ENCODE measurements at regions not wholly inside any gene's neighbourhood (a gene's known extent, or its start where the extent isn't known, plus 50 kb on each side); places are given as distances from the start of the nearest gene placed in this dataset.

DNA sequence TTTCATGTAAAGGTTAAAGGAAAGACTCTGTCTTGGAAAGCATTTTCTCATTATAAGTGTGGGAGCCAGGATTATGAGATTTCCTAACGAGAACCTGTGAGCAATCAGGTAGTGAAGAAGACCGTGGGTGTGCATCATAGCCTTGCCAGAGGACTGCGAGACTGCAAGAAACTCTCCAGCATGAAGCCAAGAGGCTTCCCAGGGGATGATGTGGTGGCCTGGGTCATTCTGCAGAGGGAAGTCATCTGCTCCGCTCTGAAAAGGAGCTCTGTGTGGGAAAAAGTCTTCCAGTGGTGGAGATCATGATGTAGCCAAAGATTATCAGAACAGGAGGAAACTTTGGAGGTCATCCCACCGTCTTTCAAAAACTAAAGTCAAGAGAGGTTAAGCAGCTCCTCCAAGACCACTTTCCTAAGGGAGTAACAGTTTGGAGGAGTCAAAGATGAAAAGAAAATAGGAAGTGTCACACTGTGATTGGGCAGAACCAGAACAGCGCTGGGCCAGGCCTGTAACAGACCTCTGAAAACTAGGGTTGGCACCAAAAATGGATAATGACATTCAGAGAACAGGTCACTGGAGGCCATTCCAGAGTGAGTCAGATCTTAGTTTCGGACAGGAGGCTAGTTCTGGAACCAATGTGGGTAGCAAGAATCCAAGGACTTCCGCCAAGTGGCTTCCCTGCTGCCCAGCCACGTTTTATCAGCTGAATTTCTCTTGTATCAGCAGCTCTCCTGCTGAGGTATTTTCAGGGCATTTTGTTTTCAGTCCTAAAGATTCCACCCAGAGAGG is 113.0 kb downstream of the LRATD1 start:
- no peaks in the 10 kb centered on the region for H3K27me3 ChIP-seq (ENCODE audit: control insufficient read depth, insufficient read depth, low read length)
- no peak for DNase-seq (ENCODE audit: low read depth)
- H3K4me3 ChIP-seq (ENCODE audit: low read depth, low read length), result no peak overlapping the region
- TF ChIP-seq, protein P1, sequence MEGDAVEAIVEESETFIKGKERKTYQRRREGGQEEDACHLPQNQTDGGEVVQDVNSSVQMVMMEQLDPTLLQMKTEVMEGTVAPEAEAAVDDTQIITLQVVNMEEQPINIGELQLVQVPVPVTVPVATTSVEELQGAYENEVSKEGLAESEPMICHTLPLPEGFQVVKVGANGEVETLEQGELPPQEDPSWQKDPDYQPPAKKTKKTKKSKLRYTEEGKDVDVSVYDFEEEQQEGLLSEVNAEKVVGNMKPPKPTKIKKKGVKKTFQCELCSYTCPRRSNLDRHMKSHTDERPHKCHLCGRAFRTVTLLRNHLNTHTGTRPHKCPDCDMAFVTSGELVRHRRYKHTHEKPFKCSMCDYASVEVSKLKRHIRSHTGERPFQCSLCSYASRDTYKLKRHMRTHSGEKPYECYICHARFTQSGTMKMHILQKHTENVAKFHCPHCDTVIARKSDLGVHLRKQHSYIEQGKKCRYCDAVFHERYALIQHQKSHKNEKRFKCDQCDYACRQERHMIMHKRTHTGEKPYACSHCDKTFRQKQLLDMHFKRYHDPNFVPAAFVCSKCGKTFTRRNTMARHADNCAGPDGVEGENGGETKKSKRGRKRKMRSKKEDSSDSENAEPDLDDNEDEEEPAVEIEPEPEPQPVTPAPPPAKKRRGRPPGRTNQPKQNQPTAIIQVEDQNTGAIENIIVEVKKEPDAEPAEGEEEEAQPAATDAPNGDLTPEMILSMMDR (IDR thresholded peaks at IDR 0.05; ENCODE audit: insufficient read depth, low read length, poor library complexity, severe bottlenecking), result no peak
- no peaks in the 10 kb centered on the region for H3K36me3 ChIP-seq (ENCODE audit: control insufficient read depth, insufficient read depth, low read length)

DNA sequence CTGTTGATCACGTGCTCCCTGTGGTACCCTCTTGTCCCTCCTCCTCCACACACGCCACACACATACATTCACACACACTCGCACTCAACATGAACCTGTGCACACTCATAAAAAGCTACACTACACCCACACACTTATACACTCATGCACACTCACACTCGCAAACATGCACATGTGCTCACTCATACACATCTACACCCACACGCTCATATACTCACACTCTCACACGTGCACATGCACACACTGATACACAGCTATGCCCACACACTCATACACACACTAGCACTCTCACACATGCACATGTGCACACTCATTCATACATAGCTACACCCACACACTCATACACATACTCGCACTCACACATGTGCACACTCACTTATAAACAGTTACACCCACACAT is 113.6 kb downstream of the LRATD1 start:
- no peak for DNase-seq (ENCODE audit: low read depth)
- TF ChIP-seq, protein P1 (IDR thresholded peaks at IDR 0.05; ENCODE audit: insufficient read depth, low read length, poor library complexity, severe bottlenecking), result no peak
- Histone ChIP-seq H3K4me3 (ENCODE audit: low read depth, low read length) (no peak overlapping the region), H3K36me3 (ENCODE audit: control insufficient read depth, insufficient read depth, low read length) (no peaks in the 10 kb centered on the region), H3K27me3 (ENCODE audit: control insufficient read depth, insufficient read depth, low read length) (no peaks in the 10 kb centered on the region)

DNA sequence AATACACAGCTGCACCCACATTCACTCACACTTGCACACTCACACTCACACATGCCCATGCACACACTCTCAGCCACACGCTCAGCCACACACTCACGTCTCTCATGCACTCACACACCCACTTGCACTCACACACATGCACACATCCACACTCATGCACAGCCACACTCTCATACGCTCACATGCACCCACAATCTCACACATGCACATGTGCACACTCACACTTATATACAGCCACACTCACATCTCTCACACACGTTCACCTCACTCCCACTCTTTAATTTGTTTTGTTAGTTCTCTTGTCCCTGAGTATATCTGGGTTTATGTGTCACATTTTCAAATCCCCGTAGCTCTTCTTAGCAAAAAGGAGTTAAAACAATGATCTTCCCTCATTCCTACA is 114.9 kb downstream of the LRATD1 start:
- TF ChIP-seq, protein P1 (IDR thresholded peaks at IDR 0.05; ENCODE audit: insufficient read depth, low read length, poor library complexity, severe bottlenecking), result no peak
- no peak for DNase-seq (ENCODE audit: low read depth)
- Histone ChIP-seq H3K36me3 (ENCODE audit: control insufficient read depth, insufficient read depth, low read length) (no peaks in the 10 kb centered on the region), H3K4me3 (ENCODE audit: low read depth, low read length) (no peak overlapping the region), H3K27me3 (ENCODE audit: control insufficient read depth, insufficient read depth, low read length) (no peaks in the 10 kb centered on the region)

DNA sequence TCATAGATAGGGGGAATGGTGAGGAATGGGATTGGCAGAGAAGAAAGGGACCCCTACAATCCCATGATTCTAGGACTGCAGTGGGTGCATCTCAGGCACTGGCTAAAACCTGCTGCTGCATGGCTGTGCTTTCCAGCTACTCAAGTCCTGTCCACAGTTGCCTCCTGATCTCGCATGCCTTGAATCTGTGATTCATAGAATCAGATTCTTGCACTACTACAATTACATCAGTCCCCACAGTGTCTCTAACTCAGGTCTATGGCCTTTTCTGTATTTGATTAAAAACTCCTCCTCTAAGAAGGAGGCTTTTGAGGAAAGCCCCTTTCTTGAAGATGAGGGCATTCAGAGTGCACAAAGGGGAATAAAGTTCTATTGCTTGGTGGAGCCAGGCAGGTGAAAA is 117.4 kb downstream of the LRATD1 start:
- no peaks in the 10 kb centered on the region for H3K36me3 ChIP-seq (ENCODE audit: control insufficient read depth, insufficient read depth, low read length)
- no peak overlapping the region for H3K4me3 ChIP-seq (ENCODE audit: low read depth, low read length)
- H3K27me3 ChIP-seq (ENCODE audit: control insufficient read depth, insufficient read depth, low read length), result no peaks in the 10 kb centered on the region
- TF ChIP-seq, protein P1 (IDR thresholded peaks at IDR 0.05; ENCODE audit: insufficient read depth, low read length, poor library complexity, severe bottlenecking), result no peak
- no peak for DNase-seq (ENCODE audit: low read depth)

DNA sequence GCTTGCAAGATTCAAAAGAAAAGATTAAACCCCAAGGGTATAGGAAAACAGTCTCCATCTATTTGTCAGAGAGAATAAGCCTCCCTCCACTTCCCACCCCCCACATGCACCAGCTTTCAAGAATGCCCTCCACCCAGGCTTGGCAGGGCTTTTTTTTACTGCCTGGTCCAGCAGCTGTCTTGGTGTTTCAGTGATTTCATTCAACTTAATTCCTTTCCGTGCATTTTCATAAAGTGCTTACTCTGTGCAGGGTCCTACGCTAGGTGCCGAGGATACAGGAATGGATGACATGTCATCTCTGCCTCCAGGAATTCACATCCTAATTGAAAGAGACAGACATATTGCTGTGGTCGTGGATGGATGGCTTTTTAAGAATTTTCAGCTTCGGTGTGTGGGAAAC is 117.9 kb downstream of the LRATD1 start:
- no peaks in the 10 kb centered on the region for H3K36me3 ChIP-seq (ENCODE audit: control insufficient read depth, insufficient read depth, low read length)
- H3K27me3 ChIP-seq (ENCODE audit: control insufficient read depth, insufficient read depth, low read length), result no peaks in the 10 kb centered on the region
- H3K4me3 ChIP-seq (ENCODE audit: low read depth, low read length), result no peak overlapping the region
- no peak for DNase-seq (ENCODE audit: low read depth)
- TF ChIP-seq, protein P1 (IDR thresholded peaks at IDR 0.05; ENCODE audit: insufficient read depth, low read length, poor library complexity, severe bottlenecking), result no peak

DNA sequence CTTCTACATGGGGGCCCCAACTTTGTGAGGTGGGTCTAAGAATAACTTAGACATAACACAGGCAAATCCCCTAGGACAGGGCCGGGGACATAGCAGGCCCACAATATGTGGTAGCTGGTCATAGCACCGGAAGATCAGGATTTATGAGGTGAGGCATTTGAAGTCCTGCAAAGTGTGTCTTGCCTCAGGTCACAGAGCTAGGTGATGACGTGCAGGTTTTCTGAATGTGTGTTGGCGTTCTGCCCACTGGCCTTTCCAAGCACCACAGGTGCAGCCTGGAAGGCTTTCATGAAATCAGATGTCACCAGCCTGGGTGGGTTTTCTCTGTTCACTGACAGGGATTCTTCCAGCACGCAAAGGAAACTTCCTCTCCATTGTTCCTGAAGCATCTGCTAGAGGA is 119.1 kb downstream of the LRATD1 start:
- Histone ChIP-seq H3K4me3 (ENCODE audit: low read depth, low read length) (no peak overlapping the region), H3K36me3 (ENCODE audit: control insufficient read depth, insufficient read depth, low read length) (no peaks in the 10 kb centered on the region), H3K27me3 (ENCODE audit: control insufficient read depth, insufficient read depth, low read length) (no peaks in the 10 kb centered on the region)
- no peak for DNase-seq (ENCODE audit: low read depth)
- TF ChIP-seq, protein P1 (IDR thresholded peaks at IDR 0.05; ENCODE audit: insufficient read depth, low read length, poor library complexity, severe bottlenecking), result no peak

Data from kidney epithelial cell (primary cell).